ENCODE measurements at regions not wholly inside any gene's neighbourhood (a gene's known extent, or its start where the extent isn't known, plus 50 kb on each side); places are given as distances from the start of the nearest gene placed in this dataset.

- TF ChIP-seq POLR2A (IDR thresholded peaks at IDR 0.05; ENCODE audit: control extremely low read depth in 1 of 2, low read depth in 2 of 2, low read length in 2 of 2), result no peak
- no peak for TF ChIP-seq CTCF (IDR thresholded peaks at IDR 0.05; ENCODE audit: control extremely low read depth in 1 of 3, insufficient read depth in 1 of 3, low read depth in 1 of 3, low read length in 3 of 3)
- no peak for TF ChIP-seq SP2 (IDR thresholded peaks at IDR 0.05; ENCODE audit: low read length)
- TF ChIP-seq SRF (IDR thresholded peaks at IDR 0.05; ENCODE audit: low read depth, low read length), result no peak
- TF ChIP-seq SIN3A (conservative IDR thresholded peaks at IDR 0.05 in 1 of 2, IDR thresholded peaks at IDR 0.05 in 1 of 2; ENCODE audit: low read depth in 1 of 2, low read length in 2 of 2), result no peak
- TF ChIP-seq BRCA1 (IDR thresholded peaks at IDR 0.05; ENCODE audit: low read depth, low read length), result no peak
- no peak for TF ChIP-seq CHD2 (IDR thresholded peaks at IDR 0.05; ENCODE audit: low read length)
- no peak for TF ChIP-seq CBX5 (IDR thresholded peaks at IDR 0.05; ENCODE audit: low read depth, low read length)
- TF ChIP-seq YY1 (IDR thresholded peaks at IDR 0.05; ENCODE audit: low read depth, low read length), result no peak
- no peak for TF ChIP-seq GTF2F1 (IDR thresholded peaks at IDR 0.05; ENCODE audit: borderline replicate concordance, low read depth, low read length)
- no peak for TF ChIP-seq RAD21 (IDR thresholded peaks at IDR 0.05 in 1 of 2, conservative IDR thresholded peaks at IDR 0.05 in 1 of 2; ENCODE audit: low read depth in 2 of 2, low read length in 2 of 2)
- no peak for TF ChIP-seq ASH2L (IDR thresholded peaks at IDR 0.05; ENCODE audit: low read length)
Observed at GRCh38 chr6:40738551-40739193, 151.5 kb upstream of the LRFN2 start.
